NOMO-1 treated with dmso at 0.1 percent for 144 hours (cell line): ENCODE measurements at regions not wholly inside any gene's neighbourhood (a gene's known extent, or its start where the extent isn't known, plus 50 kb on each side); places are given as distances from the start of the nearest gene placed in this dataset.
A peak's percentile ranks its signal among the peaks of the same experiment; 100 is the strongest.
"Not testable (repeated sequence)": the region's sequence is repeated elsewhere in the genome, so short reads cannot be mapped to it uniquely, and the experiment has no call there.

Experiments used
- DNase-seq: peaks from one replicate; lab custom pipeline; 2025; ENCODE audit not compliant: unreplicated experiment; lab: John Stamatoyannopoulos, UW

DNA sequence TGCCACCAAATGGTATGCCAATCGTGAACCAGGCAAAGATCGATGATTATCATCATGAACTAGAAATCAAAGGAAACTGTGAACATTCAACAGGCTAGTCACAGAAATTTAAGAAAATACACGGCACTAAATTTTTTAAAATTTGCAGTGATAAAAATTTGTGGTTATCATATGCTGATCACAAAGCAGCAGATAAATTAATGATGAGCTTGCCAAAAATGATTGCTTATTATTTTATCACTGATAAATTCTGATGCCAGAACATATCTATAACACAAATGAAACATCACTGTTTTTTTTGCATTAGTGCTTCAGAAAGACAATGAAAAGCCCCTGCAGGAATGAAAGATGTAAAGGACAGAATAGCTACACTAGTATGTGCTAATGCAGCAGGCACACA is 1413.2 kb upstream of the MAP3K7 start:
- no peak for DNase-seq

GRCh38 chr6:91994787-91995186 is 1407.9 kb upstream of the MAP3K7 start:
- DNase-seq, result no peak

DNA sequence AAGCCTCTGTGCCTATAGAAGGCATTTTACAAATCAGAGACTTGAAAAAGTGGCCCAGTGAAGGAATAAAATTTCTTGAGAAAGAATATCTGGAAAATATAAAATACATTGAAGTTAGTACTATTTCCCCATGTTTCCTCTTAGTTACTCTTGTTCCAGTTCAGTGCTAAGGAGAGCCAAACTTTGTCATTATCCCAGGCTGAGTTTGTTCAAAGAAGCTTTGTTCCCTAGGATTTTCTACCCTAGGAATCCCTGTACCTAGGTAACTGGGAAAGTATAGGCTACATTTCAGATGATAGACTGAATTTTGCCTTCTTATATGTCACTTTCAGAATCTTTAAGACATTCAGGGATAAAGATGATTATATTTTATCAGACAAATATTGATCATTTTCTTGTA is 1395.7 kb upstream of the MAP3K7 start:
- DNase-seq, result no peak

- no peak for DNase-seq
These were observed 1389.9 kb upstream of the MAP3K7 start for GRCh38 chr6:91976797-91977196.

- DNase-seq, result no peak
These were observed 1383.8 kb upstream of the MAP3K7 start for GRCh38 chr6:91970700-91971099.

DNA sequence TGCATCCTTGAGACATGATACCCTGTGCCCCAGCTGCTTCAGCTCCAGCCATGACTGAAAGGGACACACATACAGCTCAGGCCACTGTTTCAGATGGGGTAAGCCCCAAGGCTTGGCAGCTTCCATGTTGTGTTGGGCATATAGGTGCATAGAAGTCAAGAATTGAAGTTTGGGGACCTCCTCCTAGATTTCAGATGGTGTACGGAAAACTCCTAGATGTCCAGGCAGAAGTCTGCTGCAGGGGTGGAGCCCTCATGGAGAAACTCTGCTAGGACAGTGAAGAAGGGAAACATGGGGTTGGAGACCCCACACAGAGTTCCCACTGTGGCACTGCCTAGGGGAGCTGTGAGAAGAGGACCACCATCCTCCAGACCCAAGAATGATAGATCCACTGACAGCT is 1379.0 kb upstream of the MAP3K7 start:
- no peak for DNase-seq

DNA sequence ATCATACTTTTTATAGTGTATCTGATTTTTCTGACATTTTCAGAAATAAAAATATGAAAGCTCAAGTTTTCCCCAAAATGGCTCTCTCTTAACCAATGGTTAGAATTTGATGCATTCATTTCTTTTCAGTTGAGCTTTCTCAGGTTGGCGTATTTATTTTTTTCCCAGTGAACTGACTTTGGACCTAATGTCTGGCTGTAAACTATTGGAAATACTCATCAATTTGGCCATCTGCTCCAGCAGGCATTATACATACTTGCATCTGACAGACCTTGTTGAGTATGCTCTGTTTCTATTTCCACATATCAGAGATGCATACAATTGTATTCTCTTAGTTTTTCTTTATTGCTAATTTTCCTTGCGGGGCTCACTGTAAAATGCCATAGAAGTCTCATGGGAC is 1374.8 kb upstream of the MAP3K7 start:
- no peak for DNase-seq

DNA sequence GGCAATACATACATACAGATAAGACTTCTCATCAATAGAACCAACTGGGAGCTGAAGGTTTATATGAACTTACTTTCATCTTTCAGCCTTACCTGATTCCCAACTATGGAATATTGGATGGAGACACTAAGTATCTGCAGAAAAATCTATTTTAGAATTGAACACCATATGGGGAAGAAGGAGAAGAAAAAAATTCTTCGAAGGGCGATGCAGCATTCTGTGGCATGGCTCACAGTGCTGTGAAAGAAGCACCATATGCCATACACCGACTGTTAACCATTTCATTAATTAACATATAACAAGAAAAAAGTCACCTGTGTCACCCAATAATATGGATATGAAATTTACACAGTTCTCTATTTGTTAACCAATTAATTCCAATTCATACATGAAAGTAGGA is 1374.4 kb upstream of the MAP3K7 start:
- DNase-seq, result no peak

GRCh38 chr6:91941838-91942237 is 1355.0 kb upstream of the MAP3K7 start:
- no peak for DNase-seq

- DNase-seq, result no peak
These were observed 1353.9 kb upstream of the MAP3K7 start for GRCh38 chr6:91940801-91941200.

- DNase-seq, result no peak
These were observed 1340.0 kb upstream of the MAP3K7 start for GRCh38 chr6:91926827-91927226.

DNA sequence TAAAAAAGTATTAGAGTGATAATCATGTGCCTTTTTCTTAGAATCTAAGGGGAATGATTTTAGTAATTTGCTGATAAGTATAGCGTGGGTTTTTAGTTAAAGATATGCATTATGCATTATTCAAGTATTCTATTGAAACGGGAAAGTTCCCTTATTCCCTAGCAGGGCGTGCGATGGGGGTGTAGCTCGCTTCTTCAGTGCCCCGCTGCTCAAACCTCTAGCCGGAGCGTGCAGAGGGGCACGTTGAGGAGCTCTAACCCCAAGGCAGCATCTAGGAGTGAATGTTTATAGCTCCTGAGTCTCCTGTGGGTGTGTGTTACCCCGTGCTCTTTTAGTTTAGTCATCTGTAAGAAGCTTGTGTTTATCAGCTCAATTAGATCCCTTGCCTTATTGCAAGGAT is 1339.5 kb upstream of the MAP3K7 start:
- DNase-seq, result no peak

- no peak for DNase-seq
These were observed 1325.1 kb upstream of the MAP3K7 start for GRCh38 chr6:91911945-91912344.

DNA sequence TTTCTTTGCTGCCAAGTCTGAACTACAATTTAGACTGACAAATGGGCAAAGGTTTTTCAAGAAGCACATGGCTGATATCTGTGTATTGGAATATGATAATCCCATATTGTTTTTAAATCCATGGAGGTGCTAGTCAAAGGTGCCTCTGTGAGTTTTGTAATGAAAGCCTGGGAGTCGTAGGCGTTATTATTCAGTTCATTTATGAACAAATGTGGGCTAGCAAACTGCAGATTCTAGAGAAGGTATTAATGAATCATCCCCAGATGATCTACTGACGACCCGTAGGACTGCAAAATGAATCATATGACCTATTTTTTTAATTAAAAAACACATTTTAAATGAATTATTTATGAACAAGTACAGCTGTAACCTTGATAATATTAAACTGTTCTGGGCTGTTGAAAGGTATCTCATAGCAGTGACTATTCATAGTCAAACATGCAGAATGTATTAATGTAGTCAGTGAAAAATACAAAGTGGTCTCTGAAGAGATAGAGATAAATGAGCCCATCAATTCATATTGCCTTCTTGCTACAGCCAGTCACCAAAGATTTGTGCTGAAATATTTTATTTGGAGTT is 1317.8 kb upstream of the MAP3K7 start:
- DNase-seq, result no peak

- DNase-seq, result no peak
These were observed 1308.9 kb upstream of the MAP3K7 start for GRCh38 chr6:91895599-91896285.

DNA sequence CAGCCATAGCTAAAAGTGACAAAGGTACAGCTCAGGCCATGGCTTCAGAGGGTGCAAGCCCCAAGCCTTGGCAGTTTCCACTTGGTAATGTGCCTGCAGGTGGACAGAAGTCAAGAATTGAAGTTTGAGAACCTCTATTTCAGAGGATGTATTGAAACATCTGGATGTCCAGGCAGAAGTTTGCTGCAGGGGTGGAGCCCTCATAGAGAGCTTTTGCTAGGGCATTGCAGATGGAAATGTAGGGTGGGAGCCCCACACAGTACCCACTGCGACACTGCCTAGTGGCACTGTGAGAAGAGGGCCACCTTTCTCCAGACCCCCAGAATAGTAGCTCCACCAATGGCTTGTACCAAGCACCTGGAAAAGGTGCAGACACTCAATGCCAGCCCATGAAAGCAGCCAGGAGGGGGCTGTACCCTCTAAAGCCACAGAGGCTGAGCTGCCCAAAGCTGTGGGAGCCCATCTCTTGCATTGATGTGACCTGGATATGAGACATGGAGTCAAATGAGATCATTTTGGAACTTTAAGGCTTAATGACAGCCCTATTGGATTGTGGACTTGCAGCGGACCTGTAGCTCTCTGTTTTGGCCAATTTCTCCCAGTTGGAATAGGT is 1299.4 kb upstream of the MAP3K7 start:
- no peak for DNase-seq

DNA sequence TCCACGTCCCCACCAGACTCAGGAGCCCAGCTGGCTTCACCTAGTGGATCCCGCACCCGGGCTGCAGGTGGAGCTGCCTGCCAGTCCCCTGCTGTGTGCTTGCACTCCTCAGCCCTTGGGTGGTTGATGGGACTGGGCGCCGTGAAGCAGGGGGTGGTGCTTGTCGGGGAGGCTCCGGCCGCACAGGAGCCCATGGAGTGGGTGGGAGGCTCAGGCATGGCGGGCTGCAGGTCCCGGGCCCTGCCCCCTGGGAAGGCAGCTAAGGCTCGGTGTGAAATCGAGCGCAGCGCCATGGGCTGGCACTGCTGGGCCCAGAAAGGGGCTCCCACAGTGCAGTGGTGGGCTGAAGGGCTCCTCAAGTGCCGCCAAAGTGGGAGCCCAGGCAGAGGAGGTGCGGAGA is 1294.9 kb upstream of the MAP3K7 start:
- DNase-seq, result not testable (repeated sequence)

DNA sequence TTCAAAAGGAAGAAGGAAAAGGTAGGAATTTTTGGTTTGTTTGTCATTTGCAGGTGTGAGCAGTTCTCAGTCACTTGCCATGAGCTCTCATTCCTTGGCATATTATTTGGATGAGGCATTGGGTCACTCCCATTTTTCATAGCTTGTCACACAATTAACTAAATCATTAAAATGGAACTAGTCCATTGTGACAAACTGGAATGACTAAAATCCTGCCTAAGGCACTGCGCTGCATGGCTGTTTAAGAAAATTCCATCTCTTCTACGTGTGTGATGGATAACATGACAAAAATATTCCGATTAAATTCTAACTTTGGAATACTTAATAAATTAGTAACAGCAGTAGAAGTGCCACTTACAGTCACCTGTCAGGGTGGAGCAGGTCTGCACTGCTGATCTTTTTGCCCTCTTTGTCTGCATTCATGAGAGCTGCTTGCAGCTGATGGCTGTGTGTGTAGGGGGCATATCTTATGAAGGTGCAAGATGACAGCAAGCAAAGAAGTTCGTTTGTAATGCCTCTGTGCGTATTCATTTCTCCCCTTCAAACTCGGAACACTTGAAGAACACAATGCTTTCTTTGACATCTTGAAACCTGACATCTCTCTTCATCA is 1292.6 kb upstream of the MAP3K7 start:
- no peak for DNase-seq

DNA sequence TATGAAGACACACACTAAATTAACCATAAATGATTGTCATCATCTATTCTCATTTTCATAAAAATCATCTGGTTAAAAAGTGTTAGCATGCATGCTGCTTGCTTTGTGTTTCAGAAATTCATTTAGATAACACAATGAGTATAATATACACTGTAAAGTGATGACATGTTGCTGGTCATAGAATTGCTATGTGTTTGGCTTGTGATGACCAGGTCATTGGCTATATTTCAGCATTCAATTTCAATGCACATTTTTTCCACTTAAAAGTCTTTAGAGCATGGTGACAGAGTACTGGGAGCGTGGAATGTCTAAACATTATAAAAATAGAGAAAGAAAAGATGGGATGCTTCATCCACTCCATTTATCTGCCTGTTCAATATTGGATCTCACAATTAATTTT is 1291.1 kb upstream of the MAP3K7 start:
- no peak for DNase-seq

GRCh38 chr6:91874971-91875370 is 1288.1 kb upstream of the MAP3K7 start:
- DNase-seq, result no peak

GRCh38 chr6:91868539-91869202 is 1281.8 kb upstream of the MAP3K7 start:
- no peak for DNase-seq

- DNase-seq, result peak; percentile 2
These were observed 1279.0 kb upstream of the MAP3K7 start for GRCh38 chr6:91865889-91866288.
